ENCODE measurements at regions not wholly inside any gene's neighbourhood (a gene's known extent, or its start where the extent isn't known, plus 50 kb on each side); places are given as distances from the start of the nearest gene placed in this dataset.
"Not testable (repeated sequence)": the region's sequence is repeated elsewhere in the genome, so short reads cannot be mapped to it uniquely, and the experiment has no call there.

- no peak for ATAC-seq
- DNase-seq = no peak
- intact Hi-C loops (cut with DNase I) = no loop called here
These were observed 125.4 kb downstream of the ATXN3L start for GRCh38 chrX:13194291-13195103.

- no peak for ATAC-seq
These were observed 129.8 kb downstream of the ATXN3L start for GRCh38 chrX:13190051-13190450.

GRCh38 chrX:13189380-13189779 is 130.5 kb downstream of the ATXN3L start:
- intact Hi-C loops (cut with DNase I) = no loop called here
- DNase-seq = no peak
- no peak for ATAC-seq

More at GRCh38 chrX:13190051-13190450, 129.8 kb downstream of the ATXN3L start:
- intact Hi-C loops (cut with DNase I) = no loop called here
- DNase-seq = no peak

GRCh38 chrX:13188731-13189309 is 131.0 kb downstream of the ATXN3L start:
- ATAC-seq = peak in 1 of 2 donors; percentile 82
- intact Hi-C loops (cut with DNase I) = no loop called here
- DNase-seq = no peak

GRCh38 chrX:13186643-13187042 is 133.2 kb downstream of the ATXN3L start:
- ATAC-seq; DNase-seq; intact Hi-C loops (cut with DNase I): not testable (repeated sequence)

GRCh38 chrX:13180807-13181206 is 136.4 kb upstream of the FAM9C start:
- DNase-seq = no peak
- intact Hi-C loops (cut with DNase I) = no loop called here
- ATAC-seq = no peak

- ATAC-seq = no peak
- no peak for DNase-seq
- intact Hi-C loops (cut with DNase I) = no loop called here
These were observed 135.2 kb upstream of the FAM9C start for GRCh38 chrX:13179586-13179985.

GRCh38 chrX:13179100-13179499 is 134.7 kb upstream of the FAM9C start:
- intact Hi-C loops (cut with DNase I) = no loop called here
- DNase-seq = no peak
- ATAC-seq = no peak

- ATAC-seq = no peak
- intact Hi-C loops (cut with DNase I) = no loop called here
- no peak for DNase-seq
These were observed 133.6 kb upstream of the FAM9C start for GRCh38 chrX:13177921-13178566.

- intact Hi-C loops (cut with DNase I) = no loop called here
- DNase-seq (no peak), ATAC-seq (no peak)
These were observed 130.6 kb upstream of the FAM9C start for GRCh38 chrX:13175056-13175455.

- DNase-seq = no peak
- intact Hi-C loops (cut with DNase I) = no loop called here
- no peak for ATAC-seq
These were observed 126.6 kb upstream of the FAM9C start for GRCh38 chrX:13170966-13171558.

GRCh38 chrX:13169684-13170083 is 125.3 kb upstream of the FAM9C start:
- ATAC-seq (no peak), DNase-seq (no peak)
- intact Hi-C loops (cut with DNase I) = no loop called here

- ATAC-seq (no peak), DNase-seq (no peak)
- intact Hi-C loops (cut with DNase I) = no loop called here
These were observed 123.8 kb upstream of the FAM9C start for GRCh38 chrX:13168269-13168668.

GRCh38 chrX:13167481-13168231 is 123.2 kb upstream of the FAM9C start:
- DNase-seq (no peak), ATAC-seq (peak; percentile 67 to 75)
- intact Hi-C loops (cut with DNase I) = no loop called here

- intact Hi-C loops (cut with DNase I) = no loop called here
- ATAC-seq (peak in 1 of 2 donors; percentile 36), DNase-seq (no peak)
These were observed 121.1 kb upstream of the FAM9C start for GRCh38 chrX:13165266-13166189.

- no peak for DNase-seq
- ATAC-seq = no peak
- intact Hi-C loops (cut with DNase I) = no loop called here
These were observed 120.2 kb upstream of the FAM9C start for GRCh38 chrX:13164611-13165010.

- intact Hi-C loops (cut with DNase I) = no loop called here
- DNase-seq = no peak
- peak in 1 of 2 donors; percentile 45 for ATAC-seq
These were observed 118.5 kb upstream of the FAM9C start for GRCh38 chrX:13162772-13163410.

GRCh38 chrX:13159886-13160285 is 115.5 kb upstream of the FAM9C start:
- ATAC-seq (no peak), DNase-seq (no peak)
- intact Hi-C loops (cut with DNase I) = no loop called here

Data from left cardiac atrium (tissue), 4 donors.